T47D (cell line): ENCODE measurements at regions not wholly inside any gene's neighbourhood (a gene's known extent, or its start where the extent isn't known, plus 50 kb on each side); places are given as distances from the start of the nearest gene placed in this dataset.
"Not testable (repeated sequence)": the region's sequence is repeated elsewhere in the genome, so short reads cannot be mapped to it uniquely, and the experiment has no call there.

Source experiments
- DNase-seq, 2 experiments: peaks; one replicate each; pipeline versions ENCODE4 v3.0.0 to v3.0.0-alpha.2; 2011 to 2012; ENCODE audit warnings: low read depth in 1 of 2, low spot score in 1 of 2
- JUND ChIP-seq: IDR thresholded peaks from 2 replicates; pipeline ENCODE4 v1.6.1; 2012; ENCODE audit warnings: low read depth
- in situ Hi-C: cut with HindIII; loops from 2 replicates; pipeline ENCODE4 v1.10.0; 2016; ENCODE audit warnings: low sequenced_read_pairs, low pct_unique_long_range_greater_than_20kb

- TF ChIP-seq JUND: no peak
- in situ Hi-C loops: no loop called here
- DNase-seq: no peak
These were observed 197.1 kb upstream of the HCN1 start for GRCh38 chr5:45893309-45893708.

- in situ Hi-C loops, DNase-seq: not testable (repeated sequence)
These were observed 194.4 kb upstream of the HCN1 start for GRCh38 chr5:45890441-45891080.

- in situ Hi-C loops: no loop called here
- DNase-seq: no peak
- TF ChIP-seq JUND: no peak
These were observed 166.6 kb upstream of the HCN1 start for GRCh38 chr5:45862763-45863162.

- TF ChIP-seq JUND: no peak
- DNase-seq: no peak
- in situ Hi-C loops: no loop called here
These were observed 151.7 kb upstream of the HCN1 start for GRCh38 chr5:45847877-45848276.

- DNase-seq: no peak
- in situ Hi-C loops: no loop called here
- no peak for TF ChIP-seq JUND
These were observed 129.9 kb upstream of the HCN1 start for GRCh38 chr5:45826055-45826454.

- TF ChIP-seq JUND: no peak
- DNase-seq: no peak
- in situ Hi-C loops: no loop called here
These were observed 104.2 kb upstream of the HCN1 start for GRCh38 chr5:45800331-45800730.

- in situ Hi-C loops: no loop called here
- DNase-seq: no peak
- TF ChIP-seq JUND: no peak
These were observed 103.2 kb upstream of the HCN1 start for GRCh38 chr5:45799388-45799787.

- peak in 1 of 2 experiments; percentile 37 for DNase-seq
- TF ChIP-seq JUND: no peak
- in situ Hi-C loops: no loop called here
These were observed 100.9 kb upstream of the HCN1 start for GRCh38 chr5:45796959-45797553.

- DNase-seq: peak in 1 of 2 experiments; percentile 31
- no peak for TF ChIP-seq JUND
- in situ Hi-C loops: no loop called here
These were observed 99.3 kb upstream of the HCN1 start for GRCh38 chr5:45795458-45795857.

GRCh38 chr5:45793638-45794532, 97.7 kb upstream of the HCN1 start:
- in situ Hi-C loops: no loop called here
- DNase-seq: peak in 1 of 2 experiments; percentile 16
- no peak for TF ChIP-seq JUND

GRCh38 chr5:45779874-45780671, 83.9 kb upstream of the HCN1 start:
- TF ChIP-seq JUND: no peak
- in situ Hi-C loops: no loop called here
- DNase-seq: no peak

GRCh38 chr5:45774528-45774927, 78.3 kb upstream of the HCN1 start:
- peak; percentile 9 to 23 for DNase-seq
- in situ Hi-C loops: no loop called here

GRCh38 chr5:45772402-45772801, 76.2 kb upstream of the HCN1 start:
- no peak for DNase-seq
- in situ Hi-C loops: no loop called here

More at GRCh38 chr5:45774528-45774927, 78.3 kb upstream of the HCN1 start:
- TF ChIP-seq JUND: no peak

More at GRCh38 chr5:45772402-45772801, 76.2 kb upstream of the HCN1 start:
- TF ChIP-seq JUND: no peak
